ENCODE measurements at regions not wholly inside any gene's neighbourhood (a gene's known extent, or its start where the extent isn't known, plus 50 kb on each side); places are given as distances from the start of the nearest gene placed in this dataset.

GRCh38 chr7:156080046-156080445 lies 267.8 kb upstream of the SHH start:
- Histone ChIP-seq H3K4me1 (ENCODE audit: control insufficient read depth, insufficient read depth, low read length) (no peaks in the 10 kb centered on the region), H3K9me3 (ENCODE audit: control insufficient read depth, insufficient read depth, low read depth, low read length) (0 out of 2 replicates have a peak, but pooled peaks cover 7% of the 10 kb centered on the region), H3K4me3 (ENCODE audit: low read depth, low read length) (no peak overlapping the region), H3K9ac (ENCODE audit: low read length) (no peak overlapping the region), H3K36me3 (ENCODE audit: control insufficient read depth, insufficient read depth, low read length) (no peaks in the 10 kb centered on the region), H3K27ac (ENCODE audit: low read depth, low read length) (no peak overlapping the region), H3K27me3 (ENCODE audit: control insufficient read depth, insufficient read depth, low read length) (no peaks in the 10 kb centered on the region)

DNA sequence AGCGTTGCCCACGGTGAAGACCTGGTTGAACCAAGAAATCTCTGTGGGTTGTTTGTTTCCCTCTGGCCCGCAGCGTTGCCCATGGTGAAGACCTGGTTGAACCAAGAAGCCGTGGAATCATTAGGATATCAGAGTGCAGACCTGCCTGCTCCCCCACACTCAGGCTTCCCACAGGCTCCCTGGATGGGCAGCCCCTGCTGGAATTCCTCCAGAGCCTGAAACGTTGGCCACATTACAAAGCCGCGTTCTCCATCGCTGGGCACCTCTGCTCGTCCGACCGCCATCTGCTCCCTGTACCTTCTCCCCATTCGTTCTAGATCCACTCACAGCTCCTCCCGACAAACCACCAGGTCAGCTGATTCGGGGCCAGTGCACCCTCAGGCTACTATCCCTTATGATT lies 266.9 kb upstream of the SHH start:
- Histone ChIP-seq H3K9ac (ENCODE audit: low read length) (no peak overlapping the region), H3K27ac (ENCODE audit: low read depth, low read length) (no peak overlapping the region), H3K36me3 (ENCODE audit: control insufficient read depth, insufficient read depth, low read length) (no peaks in the 10 kb centered on the region), H3K4me3 (ENCODE audit: low read depth, low read length) (no peak overlapping the region), H3K9me3 (ENCODE audit: control insufficient read depth, insufficient read depth, low read depth, low read length) (0 out of 2 replicates have a peak, but pooled peaks cover 7% of the 10 kb centered on the region), H3K4me1 (ENCODE audit: control insufficient read depth, insufficient read depth, low read length) (no peaks in the 10 kb centered on the region), H3K27me3 (ENCODE audit: control insufficient read depth, insufficient read depth, low read length) (no peaks in the 10 kb centered on the region)

GRCh38 chr7:156074982-156075615 lies 262.8 kb upstream of the SHH start:
- no peaks in the 10 kb centered on the region for H3K27me3 ChIP-seq (ENCODE audit: control insufficient read depth, insufficient read depth, low read length)
- H3K4me1 ChIP-seq (ENCODE audit: control insufficient read depth, insufficient read depth, low read length), result no peaks in the 10 kb centered on the region
- H3K4me3 ChIP-seq (ENCODE audit: low read depth, low read length), result no peak overlapping the region
- H3K27ac ChIP-seq (ENCODE audit: low read depth, low read length), result no peak overlapping the region
- no peaks in the 10 kb centered on the region for H3K36me3 ChIP-seq (ENCODE audit: control insufficient read depth, insufficient read depth, low read length)
- 0 out of 2 replicates have a peak, but pooled peaks cover 3% of the 10 kb centered on the region for H3K9me3 ChIP-seq (ENCODE audit: control insufficient read depth, insufficient read depth, low read depth, low read length)
- no peak overlapping the region for H3K9ac ChIP-seq (ENCODE audit: low read length)

DNA sequence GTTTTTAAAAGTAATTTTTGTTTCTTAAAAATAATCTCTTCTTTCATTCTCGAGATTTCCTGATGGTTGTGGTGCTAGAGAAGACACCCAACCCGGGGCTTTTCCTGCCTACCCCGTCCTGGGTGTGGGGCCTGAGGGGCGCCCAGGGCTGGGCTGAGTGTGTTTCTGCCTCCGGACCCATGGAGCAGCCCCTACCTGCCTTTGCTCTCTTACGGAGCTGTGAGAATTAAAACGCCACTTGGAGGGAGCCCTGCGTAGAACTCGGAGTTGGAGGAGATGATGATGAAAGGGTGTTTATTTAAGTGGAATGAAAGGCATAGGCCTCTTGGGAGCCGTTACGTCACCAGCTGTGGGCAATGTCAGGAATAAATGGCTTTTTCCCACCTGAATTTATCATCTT lies 261.8 kb upstream of the SHH start:
- no peak overlapping the region for H3K9ac ChIP-seq (ENCODE audit: low read length)
- no peaks in the 10 kb centered on the region for H3K4me1 ChIP-seq (ENCODE audit: control insufficient read depth, insufficient read depth, low read length)
- H3K4me3 ChIP-seq (ENCODE audit: low read depth, low read length), result no peak overlapping the region
- no peaks in the 10 kb centered on the region for H3K36me3 ChIP-seq (ENCODE audit: control insufficient read depth, insufficient read depth, low read length)
- H3K9me3 ChIP-seq (ENCODE audit: control insufficient read depth, insufficient read depth, low read depth, low read length), result 0 out of 2 replicates have a peak, but pooled peaks cover 3% of the 10 kb centered on the region
- H3K27ac ChIP-seq (ENCODE audit: low read depth, low read length), result no peak overlapping the region
- H3K27me3 ChIP-seq (ENCODE audit: control insufficient read depth, insufficient read depth, low read length), result no peaks in the 10 kb centered on the region

- H3K36me3 ChIP-seq (ENCODE audit: control insufficient read depth, insufficient read depth, low read length), result no peaks in the 10 kb centered on the region
- no peaks in the 10 kb centered on the region for H3K4me1 ChIP-seq (ENCODE audit: control insufficient read depth, insufficient read depth, low read length)
- H3K27me3 ChIP-seq (ENCODE audit: control insufficient read depth, insufficient read depth, low read length), result no peaks in the 10 kb centered on the region
Measured at GRCh38 chr7:156073366-156074052, 261.2 kb upstream of the SHH start.

DNA sequence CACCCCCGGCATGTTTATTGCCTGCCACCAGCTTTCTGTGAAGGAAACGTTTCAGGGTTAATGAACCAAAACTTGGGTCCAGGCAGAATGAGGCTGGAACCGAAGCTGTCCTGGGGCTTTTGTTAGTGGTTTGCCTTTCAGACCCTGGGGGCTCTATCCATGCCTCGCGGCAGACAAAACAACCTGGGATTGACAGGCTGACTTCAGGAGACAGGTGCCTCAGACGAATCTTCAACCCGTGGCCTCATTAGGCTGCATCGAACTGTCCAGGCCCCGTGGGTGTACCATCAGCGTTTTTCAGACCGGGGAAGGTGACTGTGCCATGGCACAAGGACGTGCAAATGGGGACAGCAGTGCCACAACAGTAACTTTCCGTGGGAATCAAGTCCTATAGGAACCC lies 259.3 kb upstream of the SHH start:
- no peaks in the 10 kb centered on the region for H3K27me3 ChIP-seq (ENCODE audit: control insufficient read depth, insufficient read depth, low read length)
- H3K4me3 ChIP-seq (ENCODE audit: low read depth, low read length), result no peak overlapping the region

More at GRCh38 chr7:156073366-156074052, 261.2 kb upstream of the SHH start:
- no peak overlapping the region for H3K4me3 ChIP-seq (ENCODE audit: low read depth, low read length)
- no peak overlapping the region for H3K9ac ChIP-seq (ENCODE audit: low read length)
- H3K27ac ChIP-seq (ENCODE audit: low read depth, low read length), result no peak overlapping the region
- H3K9me3 ChIP-seq (ENCODE audit: control insufficient read depth, insufficient read depth, low read depth, low read length), result 0 out of 2 replicates have a peak, but pooled peaks cover 3% of the 10 kb centered on the region

GRCh38 chr7:156069891-156070290 lies 257.6 kb upstream of the SHH start:
- H3K36me3 ChIP-seq (ENCODE audit: control insufficient read depth, insufficient read depth, low read length), result no peaks in the 10 kb centered on the region
- H3K4me3 ChIP-seq (ENCODE audit: low read depth, low read length), result no peak overlapping the region
- no peaks in the 10 kb centered on the region; the same call in 1 of the 2 replicates for H3K9me3 ChIP-seq (ENCODE audit: control insufficient read depth, insufficient read depth, low read depth, low read length)
- H3K27ac ChIP-seq (ENCODE audit: low read depth, low read length), result no peak overlapping the region
- no peak overlapping the region for H3K9ac ChIP-seq (ENCODE audit: low read length)
- H3K27me3 ChIP-seq (ENCODE audit: control insufficient read depth, insufficient read depth, low read length), result no peaks in the 10 kb centered on the region
- no peaks in the 10 kb centered on the region for H3K4me1 ChIP-seq (ENCODE audit: control insufficient read depth, insufficient read depth, low read length)

More for the DNA sequence above, 259.3 kb upstream of the SHH start:
- no peak overlapping the region for H3K27ac ChIP-seq (ENCODE audit: low read depth, low read length)
- H3K36me3 ChIP-seq (ENCODE audit: control insufficient read depth, insufficient read depth, low read length), result no peaks in the 10 kb centered on the region
- H3K4me1 ChIP-seq (ENCODE audit: control insufficient read depth, insufficient read depth, low read length), result no peaks in the 10 kb centered on the region
- no peak overlapping the region for H3K9ac ChIP-seq (ENCODE audit: low read length)
- H3K9me3 ChIP-seq (ENCODE audit: control insufficient read depth, insufficient read depth, low read depth, low read length), result peaks cover 3% of the 10 kb centered on the region; the same call in 1 of the 2 replicates

GRCh38 chr7:156067156-156067555 lies 254.9 kb upstream of the SHH start:
- Histone ChIP-seq H3K27ac (ENCODE audit: low read depth, low read length) (no peak overlapping the region), H3K4me1 (ENCODE audit: control insufficient read depth, insufficient read depth, low read length) (no peaks in the 10 kb centered on the region), H3K9me3 (ENCODE audit: control insufficient read depth, insufficient read depth, low read depth, low read length) (no peaks in the 10 kb centered on the region; the same call in 1 of the 2 replicates), H3K9ac (ENCODE audit: low read length) (no peak overlapping the region), H3K4me3 (ENCODE audit: low read depth, low read length) (no peak overlapping the region), H3K36me3 (ENCODE audit: control insufficient read depth, insufficient read depth, low read length) (no peaks in the 10 kb centered on the region), H3K27me3 (ENCODE audit: control insufficient read depth, insufficient read depth, low read length) (no peaks in the 10 kb centered on the region)

GRCh38 chr7:156065400-156065799 lies 253.1 kb upstream of the SHH start:
- H3K27me3 ChIP-seq (ENCODE audit: control insufficient read depth, insufficient read depth, low read length), result no peaks in the 10 kb centered on the region
- H3K4me3 ChIP-seq (ENCODE audit: low read depth, low read length), result no peak overlapping the region
- H3K27ac ChIP-seq (ENCODE audit: low read depth, low read length), result no peak overlapping the region

DNA sequence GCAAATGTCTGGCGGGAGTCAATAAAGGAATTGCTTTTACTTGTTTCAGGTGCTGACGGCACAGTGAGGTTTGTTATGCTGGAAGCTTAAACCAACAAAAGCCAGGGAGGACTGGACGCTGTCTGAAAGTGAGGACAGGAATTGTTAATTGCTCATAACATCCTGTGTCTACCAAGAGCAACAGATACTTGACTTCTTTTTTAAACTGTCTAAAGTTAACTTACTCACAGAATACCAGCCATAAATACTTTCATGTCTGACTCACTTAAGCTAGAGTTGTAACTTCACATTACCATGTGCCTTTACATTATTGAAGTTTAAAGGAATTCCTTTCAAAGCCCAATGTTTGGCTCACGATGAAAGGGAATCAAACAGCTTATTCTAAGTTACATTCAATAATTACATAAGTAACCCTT lies 252.7 kb upstream of the SHH start:
- no peaks in the 10 kb centered on the region for H3K36me3 ChIP-seq (ENCODE audit: control insufficient read depth, insufficient read depth, low read length)
- H3K4me3 ChIP-seq (ENCODE audit: low read depth, low read length), result no peak overlapping the region
- no peak overlapping the region for H3K9ac ChIP-seq (ENCODE audit: low read length)
- H3K27ac ChIP-seq (ENCODE audit: low read depth, low read length), result no peak overlapping the region
- H3K9me3 ChIP-seq (ENCODE audit: control insufficient read depth, insufficient read depth, low read depth, low read length), result peaks cover 8% of the 10 kb centered on the region; the same call in 1 of the 2 replicates
- no peaks in the 10 kb centered on the region for H3K4me1 ChIP-seq (ENCODE audit: control insufficient read depth, insufficient read depth, low read length)
- H3K27me3 ChIP-seq (ENCODE audit: control insufficient read depth, insufficient read depth, low read length), result no peaks in the 10 kb centered on the region

More at GRCh38 chr7:156065400-156065799, 253.1 kb upstream of the SHH start:
- Histone ChIP-seq H3K9me3 (ENCODE audit: control insufficient read depth, insufficient read depth, low read depth, low read length) (peaks cover 8% of the 10 kb centered on the region; the same call in 1 of the 2 replicates), H3K4me1 (ENCODE audit: control insufficient read depth, insufficient read depth, low read length) (no peaks in the 10 kb centered on the region), H3K36me3 (ENCODE audit: control insufficient read depth, insufficient read depth, low read length) (no peaks in the 10 kb centered on the region), H3K9ac (ENCODE audit: low read length) (no peak overlapping the region)

DNA sequence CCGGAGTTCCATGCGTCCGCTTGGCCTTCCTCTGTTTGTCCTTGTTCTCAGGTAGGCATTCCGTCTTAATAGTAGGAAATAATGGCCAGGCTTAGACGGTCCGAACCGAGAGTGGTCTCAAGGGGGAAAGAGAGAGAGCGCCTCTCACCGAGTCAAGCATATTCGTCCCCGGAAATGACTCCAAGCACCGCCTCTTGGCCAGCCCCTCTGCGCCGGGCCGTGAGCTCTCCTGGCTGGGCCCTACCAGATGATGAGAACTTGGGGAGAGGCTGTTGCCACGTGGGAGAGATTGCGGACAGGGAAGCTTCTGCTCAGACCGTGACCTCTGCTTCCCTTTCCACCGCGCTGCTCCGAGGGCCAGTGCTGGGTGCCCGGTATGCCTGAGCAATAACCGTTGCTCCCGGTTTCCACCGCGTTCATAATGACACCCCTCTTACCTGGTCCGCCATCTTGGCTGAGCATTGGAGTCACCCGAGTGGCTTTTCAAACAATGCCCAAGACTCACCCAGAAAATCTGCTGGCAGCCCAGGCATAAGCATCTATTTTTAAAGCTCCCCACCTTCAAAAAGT lies 251.1 kb upstream of the SHH start:
- peaks cover 8% of the 10 kb centered on the region; the same call in 1 of the 2 replicates for H3K9me3 ChIP-seq (ENCODE audit: control insufficient read depth, insufficient read depth, low read depth, low read length)
- no peak overlapping the region for H3K27ac ChIP-seq (ENCODE audit: low read depth, low read length)
- no peak overlapping the region for H3K9ac ChIP-seq (ENCODE audit: low read length)
- H3K27me3 ChIP-seq (ENCODE audit: control insufficient read depth, insufficient read depth, low read length), result no peaks in the 10 kb centered on the region
- no peaks in the 10 kb centered on the region for H3K4me1 ChIP-seq (ENCODE audit: control insufficient read depth, insufficient read depth, low read length)
- no peak overlapping the region for H3K4me3 ChIP-seq (ENCODE audit: low read depth, low read length)
- H3K36me3 ChIP-seq (ENCODE audit: control insufficient read depth, insufficient read depth, low read length), result no peaks in the 10 kb centered on the region

All from HUES6 (cell line).